Cardiac fibroblast (primary cell): ENCODE measurements at regions not wholly inside any gene's neighbourhood (a gene's known extent, or its start where the extent isn't known, plus 50 kb on each side); places are given as distances from the start of the nearest gene placed in this dataset.
"Not testable (repeated sequence)": the region's sequence is repeated elsewhere in the genome, so short reads cannot be mapped to it uniquely, and the experiment has no call there.

Source experiments
- DNase-seq, 2 donors: peaks; one replicate each; pipeline versions ENCODE4 v3.0.0 to v3.0.0-alpha.2; 2010; ENCODE audit warnings: low read depth in 2 of 2
- H3K4me3 ChIP-seq, 2 donors: replicated peaks in 1 of 2; 1 replicate in 1 of 2; 2 replicates in 1 of 2; pipeline ENCODE4 v1.5.1; 2011; ENCODE audit warnings: low read depth in 2 of 2, low read length in 2 of 2, mild to moderate bottlenecking in 2 of 2, moderate library complexity in 1 of 2
- TF ChIP-seq, protein P1 (sequence below): IDR thresholded peaks from one replicate; pipeline ENCODE4 v1.5.1; 2011; ENCODE audit warnings: low read depth, mild to moderate bottlenecking, low read length, inconsistent platforms

DNA sequence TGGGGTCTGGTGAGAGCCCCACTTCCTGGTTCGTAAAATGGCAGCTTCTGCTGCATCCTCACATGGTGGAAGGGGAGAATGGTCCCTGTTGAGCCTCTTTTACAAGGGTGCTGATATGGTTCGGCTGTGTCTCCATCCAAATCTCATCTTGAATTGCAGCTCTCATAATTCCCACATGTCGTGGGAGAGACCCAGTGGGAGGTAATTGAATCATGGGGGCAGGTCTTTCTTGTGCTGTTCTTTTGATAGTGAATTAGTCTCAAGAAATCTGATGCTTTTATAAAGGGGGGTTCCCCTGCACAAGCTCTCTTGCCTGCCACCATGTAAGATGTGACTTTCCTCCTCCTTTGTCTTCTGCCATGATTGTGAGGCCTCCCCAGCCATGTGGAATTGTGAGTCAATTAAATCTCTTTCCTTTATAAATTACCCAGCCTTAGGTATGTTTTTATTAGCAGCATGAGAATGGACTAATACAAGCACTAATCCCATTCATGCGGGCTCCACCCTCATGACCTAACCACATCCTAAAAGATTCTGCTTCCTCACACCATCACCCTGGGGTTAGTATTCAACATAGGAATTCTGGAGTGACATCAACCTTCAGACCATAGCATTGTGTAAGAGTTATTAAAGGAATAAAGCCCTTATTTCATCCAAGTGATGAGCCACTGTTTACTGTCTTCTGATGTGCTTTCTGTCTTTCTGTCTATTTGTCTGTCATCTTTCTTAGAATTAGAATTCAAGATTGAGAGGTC, 159.0 kb upstream of the IRS2 start:
- no peak overlapping the region for H3K4me3 ChIP-seq
- TF ChIP-seq, protein P1, sequence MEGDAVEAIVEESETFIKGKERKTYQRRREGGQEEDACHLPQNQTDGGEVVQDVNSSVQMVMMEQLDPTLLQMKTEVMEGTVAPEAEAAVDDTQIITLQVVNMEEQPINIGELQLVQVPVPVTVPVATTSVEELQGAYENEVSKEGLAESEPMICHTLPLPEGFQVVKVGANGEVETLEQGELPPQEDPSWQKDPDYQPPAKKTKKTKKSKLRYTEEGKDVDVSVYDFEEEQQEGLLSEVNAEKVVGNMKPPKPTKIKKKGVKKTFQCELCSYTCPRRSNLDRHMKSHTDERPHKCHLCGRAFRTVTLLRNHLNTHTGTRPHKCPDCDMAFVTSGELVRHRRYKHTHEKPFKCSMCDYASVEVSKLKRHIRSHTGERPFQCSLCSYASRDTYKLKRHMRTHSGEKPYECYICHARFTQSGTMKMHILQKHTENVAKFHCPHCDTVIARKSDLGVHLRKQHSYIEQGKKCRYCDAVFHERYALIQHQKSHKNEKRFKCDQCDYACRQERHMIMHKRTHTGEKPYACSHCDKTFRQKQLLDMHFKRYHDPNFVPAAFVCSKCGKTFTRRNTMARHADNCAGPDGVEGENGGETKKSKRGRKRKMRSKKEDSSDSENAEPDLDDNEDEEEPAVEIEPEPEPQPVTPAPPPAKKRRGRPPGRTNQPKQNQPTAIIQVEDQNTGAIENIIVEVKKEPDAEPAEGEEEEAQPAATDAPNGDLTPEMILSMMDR = no peak
- peak; percentile 71 to 95 for DNase-seq

DNA sequence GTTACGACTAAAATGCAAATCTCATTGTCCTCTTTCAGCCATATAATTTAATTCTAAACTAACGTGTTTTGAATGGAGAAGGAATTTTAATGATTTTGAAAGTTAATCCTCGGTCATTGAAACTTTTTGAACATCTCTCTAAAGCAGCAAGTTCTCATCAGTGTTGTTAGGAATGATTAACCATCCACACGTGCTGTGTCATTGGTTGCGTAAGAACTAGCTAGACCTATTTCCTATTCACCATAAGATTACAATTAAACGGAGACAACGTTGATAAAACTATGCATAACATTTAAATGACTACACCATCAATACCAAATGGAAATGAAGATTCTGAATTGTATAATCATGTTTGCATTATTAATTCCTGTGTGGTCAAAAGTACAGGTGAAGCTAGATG, 155.6 kb upstream of the IRS2 start:
- TF ChIP-seq, protein P1 = no peak
- peak; percentile 47 to 53 for DNase-seq
- no peak overlapping the region for H3K4me3 ChIP-seq

DNA sequence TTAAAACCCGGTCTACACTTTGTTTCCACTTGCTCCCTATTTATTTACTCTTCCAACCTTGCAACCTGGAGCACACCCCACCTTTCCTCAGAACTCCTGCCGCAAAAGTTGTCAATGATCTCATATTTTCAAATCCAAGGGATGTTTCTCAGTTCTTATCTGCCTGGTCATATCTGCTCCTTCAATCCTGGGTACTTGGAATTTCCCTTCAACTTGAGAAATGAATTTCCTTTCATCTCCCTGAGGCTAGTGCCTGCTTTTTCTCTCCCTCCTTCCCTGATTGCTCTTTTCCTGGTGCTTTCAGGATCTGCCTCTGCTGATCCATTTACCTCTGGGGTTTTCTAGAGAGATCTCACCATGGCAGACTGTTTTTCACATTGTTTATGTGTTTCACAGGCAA, 154.8 kb upstream of the IRS2 start:
- DNase-seq = no peak
- TF ChIP-seq, protein P1 = no peak
- no peak overlapping the region for H3K4me3 ChIP-seq

DNA sequence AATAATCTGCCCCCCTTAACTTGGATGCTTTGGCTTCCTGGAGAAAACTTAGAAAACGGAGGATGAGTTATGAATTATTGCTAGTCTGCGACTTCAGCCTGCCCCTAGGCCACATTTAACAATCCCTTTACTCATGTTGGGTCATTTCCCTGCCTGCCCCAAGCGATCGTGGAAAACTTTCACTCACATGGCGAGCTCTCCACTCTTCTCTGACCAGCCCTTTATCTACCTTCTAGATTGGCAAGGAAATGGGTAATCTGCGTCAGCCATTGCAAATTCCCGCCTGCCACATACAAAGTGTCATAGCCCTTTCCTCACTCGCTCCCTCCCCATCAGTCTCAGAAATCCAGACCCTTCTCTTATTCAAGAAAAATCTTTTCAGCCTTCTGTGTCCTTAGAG, 154.3 kb upstream of the IRS2 start:
- DNase-seq = no peak
- no peak overlapping the region for H3K4me3 ChIP-seq
- TF ChIP-seq, protein P1 = no peak

DNA sequence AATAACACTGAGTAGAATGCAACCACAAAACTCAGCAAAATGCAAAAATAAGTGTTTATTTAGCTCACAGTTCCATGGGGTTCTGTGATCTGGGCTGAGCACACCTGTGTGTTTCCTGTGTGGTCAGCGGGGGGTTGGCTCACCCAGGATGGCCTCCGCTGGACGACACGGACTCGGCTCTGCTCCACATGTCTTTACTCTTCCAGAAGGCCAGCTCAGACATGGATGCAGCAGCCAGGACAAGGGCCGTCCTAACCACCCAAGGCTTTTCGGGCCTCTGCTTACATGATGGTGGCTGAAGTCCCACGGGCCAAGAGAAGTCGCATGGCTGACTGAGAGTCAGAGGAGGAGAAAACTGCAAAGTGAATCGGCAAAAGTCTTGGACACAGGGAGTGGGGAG, 153.5 kb upstream of the IRS2 start:
- no peak overlapping the region for H3K4me3 ChIP-seq
- TF ChIP-seq, protein P1 = no peak
- DNase-seq = no peak

DNA sequence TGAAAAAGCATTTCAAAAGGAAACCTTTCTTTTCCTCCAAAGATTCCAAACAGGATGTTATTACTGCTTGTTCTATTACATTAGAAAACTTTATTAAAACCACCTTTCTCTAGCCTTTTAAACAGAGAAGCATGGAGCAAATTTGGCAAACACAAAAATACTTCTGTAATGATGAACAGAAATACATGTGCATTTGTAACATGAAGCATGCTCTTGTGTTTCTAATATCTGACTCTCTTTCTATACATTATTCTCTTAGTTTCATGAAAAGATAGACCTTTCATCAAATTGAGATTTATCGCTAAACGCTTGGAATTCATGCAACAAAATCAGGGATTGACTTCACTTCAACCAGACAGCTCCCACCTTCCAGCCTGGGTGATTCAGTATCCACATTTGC, 152.8 kb upstream of the IRS2 start:
- TF ChIP-seq, protein P1 = no peak
- peak in 1 of 2 donors; percentile 12 for DNase-seq
- H3K4me3 ChIP-seq = no peak overlapping the region

DNA sequence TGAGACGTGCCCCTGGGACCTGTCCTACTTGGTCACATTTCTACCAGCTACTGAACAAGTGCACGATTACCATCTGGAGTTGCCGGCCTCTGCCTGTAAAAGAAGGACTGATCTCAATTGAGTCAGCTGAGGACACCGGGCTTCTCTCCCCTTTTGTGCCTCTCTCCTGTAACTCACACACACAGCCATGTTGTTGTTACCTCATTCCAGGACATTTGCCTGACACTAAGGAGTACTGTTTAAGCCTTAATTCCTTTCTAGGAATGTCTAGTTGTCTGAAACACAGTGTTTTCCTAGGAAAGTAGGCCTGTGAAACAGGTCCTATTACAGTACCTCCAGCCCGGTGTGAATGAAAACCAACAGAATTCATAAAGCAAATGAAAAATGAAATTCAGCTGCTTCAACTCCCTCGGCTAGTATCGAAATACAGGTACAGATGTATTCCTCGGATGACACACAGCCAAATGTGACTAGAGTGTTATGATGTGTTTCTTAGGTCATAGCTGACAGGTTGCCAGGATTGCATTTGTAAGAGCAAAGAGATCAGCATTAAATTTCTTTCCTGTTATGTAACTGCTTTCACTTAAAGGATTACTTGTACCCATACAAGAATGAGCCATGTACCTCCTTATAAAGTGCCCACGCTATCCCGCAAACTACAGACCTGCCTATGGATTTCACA, 152.0 kb upstream of the IRS2 start:
- TF ChIP-seq, protein P1 = no peak
- no peak overlapping the region for H3K4me3 ChIP-seq
- DNase-seq = peak; percentile 77 to 92

DNA sequence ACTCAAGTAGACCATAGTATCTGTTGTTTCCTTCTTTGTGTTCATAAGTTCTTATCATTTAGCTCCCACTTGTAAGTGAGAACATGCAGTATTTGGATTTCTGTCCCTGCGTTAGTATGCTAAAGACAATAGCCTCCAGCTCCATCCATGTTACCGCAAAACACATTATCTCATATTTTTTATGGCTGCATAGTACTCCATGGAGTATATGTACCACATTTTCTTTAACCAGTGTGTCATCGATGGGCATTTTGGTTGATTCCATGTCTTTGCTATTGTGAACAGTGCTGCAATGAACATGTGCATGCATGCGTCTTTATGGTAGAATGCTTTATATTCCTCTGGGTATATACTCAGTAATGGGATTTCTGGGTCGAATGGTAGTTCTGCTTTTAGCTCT, 148.1 kb upstream of the IRS2 start:
- not testable (repeated sequence) for H3K4me3 ChIP-seq, DNase-seq
